RWPE1 (cell line): ENCODE measurements at regions not wholly inside any gene's neighbourhood (a gene's known extent, or its start where the extent isn't known, plus 50 kb on each side); places are given as distances from the start of the nearest gene placed in this dataset.

Experiments
- CTCF ChIA-PET: fragments of 350-600 bp; sonication (Branson Sonifier 250); formaldehyde crosslinking; extraction: SDS; loops from one replicate; lab custom pipeline; 2021; lab: Yijun Ruan, JAX
- POLR2A ChIA-PET: fragments of 400-600 bp; formaldehyde crosslinking; extraction: SDS; loops from one replicate; lab custom pipeline; 2020; ENCODE audit warnings: antibody characterized with exemption; ENCODE audit not compliant: low non-redundant PET; lab: Yijun Ruan, JAX
- DNase-seq: peaks from one replicate; pipeline ENCODE4 v3.0.0; 2012; ENCODE audit warnings: low spot score
- H3K27ac ChIP-seq: fragments of 450-650 bp; 2 replicates; pipeline ENCODE4 v1.5.1; 2017
- TF ChIP-seq, protein P1 (sequence below): fragments of 450-650 bp; conservative IDR thresholded peaks from 2 replicates; pipeline ENCODE4 v1.5.1; 2017; ENCODE audit warnings: low read depth, mild to moderate bottlenecking

DNA sequence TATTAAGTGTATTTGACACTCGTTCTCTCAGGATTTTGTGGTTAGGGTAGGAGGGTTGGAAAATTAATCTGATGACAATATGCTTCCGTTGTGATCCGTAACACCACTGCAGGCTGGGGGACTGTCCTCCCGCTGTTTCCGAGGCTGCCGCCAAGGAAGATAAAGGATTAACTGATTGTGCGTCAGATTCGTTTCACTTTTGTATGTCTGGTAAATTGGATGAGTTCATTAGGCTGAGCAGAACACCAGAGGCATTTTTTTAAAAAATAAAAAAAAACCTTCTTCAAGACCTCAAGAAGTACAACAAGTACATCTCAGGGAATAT, 486.7 kb upstream of the SALL1 start:
- no peak for DNase-seq
- POLR2A ChIA-PET, result no interaction called here
- CTCF ChIA-PET, result interaction anchor here (0.7 kb wide), 1 partner anchor 262 kb away, joined by 3 read pairs; no protein-coding TSS in a partner anchor
- TF ChIP-seq, protein P1, sequence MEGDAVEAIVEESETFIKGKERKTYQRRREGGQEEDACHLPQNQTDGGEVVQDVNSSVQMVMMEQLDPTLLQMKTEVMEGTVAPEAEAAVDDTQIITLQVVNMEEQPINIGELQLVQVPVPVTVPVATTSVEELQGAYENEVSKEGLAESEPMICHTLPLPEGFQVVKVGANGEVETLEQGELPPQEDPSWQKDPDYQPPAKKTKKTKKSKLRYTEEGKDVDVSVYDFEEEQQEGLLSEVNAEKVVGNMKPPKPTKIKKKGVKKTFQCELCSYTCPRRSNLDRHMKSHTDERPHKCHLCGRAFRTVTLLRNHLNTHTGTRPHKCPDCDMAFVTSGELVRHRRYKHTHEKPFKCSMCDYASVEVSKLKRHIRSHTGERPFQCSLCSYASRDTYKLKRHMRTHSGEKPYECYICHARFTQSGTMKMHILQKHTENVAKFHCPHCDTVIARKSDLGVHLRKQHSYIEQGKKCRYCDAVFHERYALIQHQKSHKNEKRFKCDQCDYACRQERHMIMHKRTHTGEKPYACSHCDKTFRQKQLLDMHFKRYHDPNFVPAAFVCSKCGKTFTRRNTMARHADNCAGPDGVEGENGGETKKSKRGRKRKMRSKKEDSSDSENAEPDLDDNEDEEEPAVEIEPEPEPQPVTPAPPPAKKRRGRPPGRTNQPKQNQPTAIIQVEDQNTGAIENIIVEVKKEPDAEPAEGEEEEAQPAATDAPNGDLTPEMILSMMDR, result no peak
- H3K27ac ChIP-seq, result no peak overlapping the region

DNA sequence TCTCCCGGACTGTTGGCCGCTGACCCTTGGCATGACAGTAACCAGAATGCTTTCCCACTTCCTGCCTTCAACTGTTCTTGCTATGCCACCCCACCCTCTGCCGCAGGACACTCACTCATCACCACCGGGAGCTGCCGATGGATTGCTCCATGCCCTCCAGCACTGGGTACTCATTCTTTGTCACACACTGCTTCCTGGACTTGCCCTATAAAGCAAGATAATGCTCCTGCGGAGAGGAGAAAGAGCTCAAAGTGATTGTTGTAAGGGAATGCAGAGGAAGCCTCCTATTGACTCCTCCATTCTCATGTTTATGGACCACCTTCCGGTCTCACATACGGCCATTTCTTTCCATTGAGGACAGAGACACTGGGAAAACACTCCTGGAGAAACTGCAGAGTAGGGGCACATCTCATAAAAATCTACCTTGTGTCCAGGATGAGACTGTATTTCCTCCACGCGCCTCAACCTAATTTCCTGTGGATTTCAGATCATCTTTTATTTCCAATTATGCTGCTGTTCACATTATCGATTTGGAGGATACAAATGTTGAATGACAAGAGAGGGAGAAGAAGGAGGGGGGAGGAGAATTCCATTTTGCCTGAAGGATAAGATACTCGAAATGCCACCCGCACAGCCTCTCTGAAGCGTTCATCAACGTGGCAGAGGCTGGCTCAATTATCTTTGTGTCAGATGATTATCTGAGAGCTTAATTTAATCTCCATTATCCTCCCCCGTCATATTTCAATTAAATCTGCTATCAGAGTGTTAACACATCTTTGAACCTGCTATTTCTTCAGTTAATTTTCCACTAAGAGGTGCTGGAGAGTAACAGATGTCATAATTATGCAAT, 486.1 kb upstream of the SALL1 start:
- no peak overlapping the region for H3K27ac ChIP-seq
- CTCF ChIA-PET, result no interaction called here
- TF ChIP-seq, protein P1, result no peak
- peak; percentile 70 for DNase-seq
- POLR2A ChIA-PET, result interaction anchor here (0.6 kb wide), 1 partner anchor 463 kb away, joined by 5 read pairs; no protein-coding TSS in a partner anchor

DNA sequence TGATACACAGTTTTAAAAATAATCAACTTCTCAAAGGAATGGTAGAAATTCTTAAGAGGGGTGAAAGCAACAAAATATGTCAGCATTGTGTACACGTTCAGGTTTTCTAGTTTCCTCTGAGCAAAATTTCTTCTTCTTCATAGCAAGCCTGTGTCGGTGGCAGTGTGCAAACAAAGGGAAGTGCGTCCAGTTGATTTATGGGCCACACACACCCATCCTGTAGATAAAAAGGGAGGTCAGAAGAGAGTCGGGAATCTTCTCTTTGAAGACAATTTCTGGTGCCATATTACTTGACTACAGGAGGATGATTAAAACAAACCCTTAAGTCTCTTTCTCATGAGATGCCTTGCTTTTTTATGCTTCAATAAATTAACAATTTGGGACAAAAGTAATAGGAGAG, 484.1 kb upstream of the SALL1 start:
- ChIA-PET CTCF (no interaction called here), POLR2A (no interaction called here)
- TF ChIP-seq, protein P1, result no peak

DNA sequence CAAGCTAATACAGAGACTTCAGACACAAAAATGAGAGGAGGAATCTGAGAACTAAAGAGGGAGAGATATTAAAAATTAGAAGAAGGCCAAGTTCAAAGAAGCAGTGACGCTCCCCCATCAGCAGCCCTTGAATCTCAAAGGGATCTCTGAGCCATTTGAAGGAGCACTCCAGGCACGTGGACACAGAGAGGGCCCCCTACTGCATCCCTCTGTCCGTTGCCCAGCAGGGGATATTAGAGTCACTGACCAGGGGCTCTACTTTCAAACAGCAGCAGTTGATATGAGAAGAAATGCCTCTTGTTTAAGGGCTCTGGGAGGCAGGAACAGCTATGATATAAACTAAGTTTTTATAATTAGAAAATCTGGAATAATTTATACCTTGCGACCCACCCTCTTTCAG, 479.0 kb upstream of the SALL1 start:
- DNase-seq, result no peak
- ChIA-PET POLR2A (no interaction called here), CTCF (no interaction called here)
- TF ChIP-seq, protein P1, result no peak
- H3K27ac ChIP-seq, result no peak overlapping the region

More for the DNA sequence above, 484.1 kb upstream of the SALL1 start:
- no peak for DNase-seq
- no peak overlapping the region for H3K27ac ChIP-seq

DNA sequence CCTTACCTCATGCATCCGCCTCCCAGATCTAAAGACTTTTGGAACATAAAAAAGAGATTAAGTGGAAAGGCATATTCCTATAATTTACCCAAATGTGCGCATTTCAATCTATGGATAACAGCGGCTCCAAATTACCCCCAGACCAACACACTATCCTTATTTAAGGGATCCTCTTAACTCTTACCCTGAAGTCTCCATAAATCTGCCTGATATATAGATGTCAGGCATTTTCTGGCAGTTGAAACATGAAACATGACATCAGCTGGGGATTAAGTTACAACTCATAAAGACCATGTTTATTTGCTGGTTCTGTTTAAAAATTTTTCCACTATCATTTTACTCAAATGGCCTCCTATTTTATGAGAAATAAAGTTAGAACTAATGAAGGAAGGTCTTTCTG, 478.5 kb upstream of the SALL1 start:
- ChIA-PET CTCF (no interaction called here), POLR2A (no interaction called here)
- TF ChIP-seq, protein P1, result no peak
- DNase-seq, result no peak
- H3K27ac ChIP-seq, result no peak overlapping the region

DNA sequence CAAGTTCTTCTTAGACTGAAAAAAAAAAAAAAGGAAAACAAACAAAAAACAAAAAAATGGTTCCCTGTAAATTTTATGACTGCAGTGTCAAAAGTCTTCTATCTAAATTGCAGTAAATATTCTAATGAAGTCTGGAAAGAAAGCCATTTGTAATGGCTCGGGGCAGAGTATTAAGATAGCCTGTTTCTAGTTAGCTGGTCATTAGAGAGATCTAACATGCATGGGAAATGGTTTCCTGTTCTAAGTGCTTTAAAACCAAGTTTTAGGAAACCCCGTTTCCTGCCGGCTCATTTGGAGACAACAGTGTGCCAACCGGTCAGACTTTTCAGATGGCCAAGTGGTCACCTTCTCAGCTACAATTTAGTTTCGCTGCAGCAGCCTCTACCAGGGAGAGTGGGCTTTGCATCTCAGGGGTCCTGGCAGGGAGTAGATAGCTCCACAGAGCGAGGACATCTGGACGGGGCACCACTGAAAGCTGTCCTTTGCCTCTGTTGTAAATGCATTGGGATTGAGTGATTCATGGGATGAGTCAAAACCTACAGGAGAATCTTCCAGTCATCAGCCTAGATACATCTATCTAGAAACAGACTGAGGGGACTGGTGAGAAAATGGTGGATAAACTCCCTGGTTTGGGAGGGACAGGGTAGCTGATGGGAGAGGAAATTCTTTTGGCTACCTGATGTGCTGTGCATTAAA, 473.2 kb upstream of the SALL1 start:
- ChIA-PET CTCF (no interaction called here), POLR2A (no interaction called here)
- no peak overlapping the region for H3K27ac ChIP-seq
- TF ChIP-seq, protein P1, result no peak
- peak; percentile 13 for DNase-seq
